Neutrophil (primary cell): ENCODE measurements at regions not wholly inside any gene's neighbourhood (a gene's known extent, or its start where the extent isn't known, plus 50 kb on each side); places are given as distances from the start of the nearest gene placed in this dataset.
"Not testable (repeated sequence)": the region's sequence is repeated elsewhere in the genome, so short reads cannot be mapped to it uniquely, and the experiment has no call there.

Experiments used
- H3K27ac ChIP-seq: fragments of 200-600 bp; sonication (generic); 2 replicates; pipeline ENCODE4 v1.5.1; 2016; ENCODE audit warnings: mild to moderate bottlenecking, moderate library complexity
- H3K27me3 ChIP-seq: fragments of 200-600 bp; sonication (generic); 2 replicates; pipeline ENCODE4 v1.6.0; 2016; ENCODE audit warnings: mild to moderate bottlenecking
- H3K36me3 ChIP-seq: fragments of 200-600 bp; sonication (generic); 2 replicates; pipeline ENCODE4 v1.5.1; 2017
- H3K4me1 ChIP-seq, 2 experiments: fragments of 200-600 bp in 1 of 2; sonication (generic) in 1 of 2; 1 replicate in 1 of 2; 2 replicates in 1 of 2; pipeline versions ENCODE4 v1.5.1 to v1.6.1; 2013 to 2016; ENCODE audit warnings: low read depth in 1 of 2, low read length in 1 of 2, mild to moderate bottlenecking in 1 of 2, moderate library complexity in 1 of 2; ENCODE audit not compliant: control insufficient read depth in 1 of 2, insufficient read depth in 1 of 2
- H3K4me3 ChIP-seq, 2 experiments: fragments of 200-600 bp in 1 of 2; sonication (generic) in 1 of 2; 1 replicate in 1 of 2; 2 replicates in 1 of 2; pipeline ENCODE4 v1.5.1; 2013 to 2016; ENCODE audit warnings: low read depth in 1 of 2, low read length in 1 of 2, mild to moderate bottlenecking in 1 of 2, moderate library complexity in 1 of 2
- H3K9me3 ChIP-seq: fragments of 200-600 bp; sonication (generic); 2 replicates; pipeline ENCODE4 v1.5.1; 2016
- TF ChIP-seq, protein P1 (sequence below): fragments of 200-600 bp; sonication (generic); IDR thresholded peaks from 2 replicates; pipeline ENCODE4 v1.5.1; 2016; ENCODE audit warnings: antibody characterized with exemption

GRCh38 chr15:25095179-25095578 is 140.4 kb downstream of the SNRPN start:
- TF ChIP-seq, protein P1, sequence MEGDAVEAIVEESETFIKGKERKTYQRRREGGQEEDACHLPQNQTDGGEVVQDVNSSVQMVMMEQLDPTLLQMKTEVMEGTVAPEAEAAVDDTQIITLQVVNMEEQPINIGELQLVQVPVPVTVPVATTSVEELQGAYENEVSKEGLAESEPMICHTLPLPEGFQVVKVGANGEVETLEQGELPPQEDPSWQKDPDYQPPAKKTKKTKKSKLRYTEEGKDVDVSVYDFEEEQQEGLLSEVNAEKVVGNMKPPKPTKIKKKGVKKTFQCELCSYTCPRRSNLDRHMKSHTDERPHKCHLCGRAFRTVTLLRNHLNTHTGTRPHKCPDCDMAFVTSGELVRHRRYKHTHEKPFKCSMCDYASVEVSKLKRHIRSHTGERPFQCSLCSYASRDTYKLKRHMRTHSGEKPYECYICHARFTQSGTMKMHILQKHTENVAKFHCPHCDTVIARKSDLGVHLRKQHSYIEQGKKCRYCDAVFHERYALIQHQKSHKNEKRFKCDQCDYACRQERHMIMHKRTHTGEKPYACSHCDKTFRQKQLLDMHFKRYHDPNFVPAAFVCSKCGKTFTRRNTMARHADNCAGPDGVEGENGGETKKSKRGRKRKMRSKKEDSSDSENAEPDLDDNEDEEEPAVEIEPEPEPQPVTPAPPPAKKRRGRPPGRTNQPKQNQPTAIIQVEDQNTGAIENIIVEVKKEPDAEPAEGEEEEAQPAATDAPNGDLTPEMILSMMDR = no peak
- H3K4me1 ChIP-seq = no peaks in the 10 kb centered on the region
- no peaks in the 10 kb centered on the region for H3K9me3 ChIP-seq
- H3K4me3 ChIP-seq = no peak overlapping the region
- no peak overlapping the region for H3K27ac ChIP-seq
- H3K27me3 ChIP-seq = no peaks in the 10 kb centered on the region
- H3K36me3 ChIP-seq = no peaks in the 10 kb centered on the region

DNA sequence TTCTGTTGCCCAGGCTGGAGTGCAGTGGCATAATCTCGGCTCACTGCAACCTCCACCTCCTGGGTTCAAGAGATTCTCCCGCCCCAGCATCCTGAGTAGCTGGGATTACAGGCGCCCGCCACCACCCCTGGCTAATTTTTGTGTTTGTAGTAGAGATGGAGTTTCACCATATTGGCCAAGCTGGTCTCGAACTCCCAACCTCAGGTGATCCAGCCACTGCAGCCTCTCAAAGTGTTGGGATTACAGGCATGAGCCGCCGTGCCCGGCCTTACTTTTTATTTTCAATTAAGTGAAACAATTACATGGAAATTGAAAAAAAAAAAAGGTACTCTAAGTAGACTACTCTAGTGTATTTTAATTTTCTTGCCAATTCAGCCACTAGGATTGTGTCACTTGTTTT is 145.2 kb downstream of the SNRPN start:
- not testable (repeated sequence) for H3K36me3 ChIP-seq, H3K4me3 ChIP-seq, H3K9me3 ChIP-seq, H3K4me1 ChIP-seq, H3K27me3 ChIP-seq, H3K27ac ChIP-seq

- no peak overlapping the region for H3K27ac ChIP-seq
- H3K36me3 ChIP-seq = no peaks in the 10 kb centered on the region
- H3K27me3 ChIP-seq = no peaks in the 10 kb centered on the region
- TF ChIP-seq, protein P1 = no peak
- H3K4me1 ChIP-seq = no peaks in the 10 kb centered on the region
- peaks cover 3% of the 10 kb centered on the region for H3K9me3 ChIP-seq
- H3K4me3 ChIP-seq = no peak overlapping the region
These were observed 151.4 kb downstream of the SNRPN start for GRCh38 chr15:25106209-25106608.

DNA sequence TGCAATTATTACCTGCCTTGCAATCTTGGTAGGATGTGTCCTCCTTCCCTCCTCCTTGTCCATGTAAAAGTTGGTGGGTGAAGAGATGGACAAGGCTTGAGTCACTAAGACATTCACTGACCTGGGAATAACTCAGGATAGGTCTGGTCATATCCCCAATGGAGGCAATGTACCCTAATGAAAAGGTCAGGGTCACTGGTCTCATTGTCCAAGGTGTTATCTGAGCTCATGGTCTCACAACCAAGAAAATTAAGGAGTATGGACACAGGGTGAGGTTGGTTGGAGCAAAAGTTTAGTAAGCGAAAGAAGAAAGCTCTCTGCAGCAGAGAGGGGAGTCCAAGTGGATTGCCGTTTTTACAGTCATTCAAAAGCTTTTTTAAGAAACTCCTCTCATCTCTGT is 179.0 kb downstream of the SNRPN start:
- TF ChIP-seq, protein P1 = no peak
- no peak overlapping the region for H3K4me3 ChIP-seq
- H3K27ac ChIP-seq = no peak overlapping the region
- H3K9me3 ChIP-seq = no peaks in the 10 kb centered on the region
- no peaks in the 10 kb centered on the region for H3K27me3 ChIP-seq
- no peaks in the 10 kb centered on the region for H3K4me1 ChIP-seq
- no peaks in the 10 kb centered on the region for H3K36me3 ChIP-seq

DNA sequence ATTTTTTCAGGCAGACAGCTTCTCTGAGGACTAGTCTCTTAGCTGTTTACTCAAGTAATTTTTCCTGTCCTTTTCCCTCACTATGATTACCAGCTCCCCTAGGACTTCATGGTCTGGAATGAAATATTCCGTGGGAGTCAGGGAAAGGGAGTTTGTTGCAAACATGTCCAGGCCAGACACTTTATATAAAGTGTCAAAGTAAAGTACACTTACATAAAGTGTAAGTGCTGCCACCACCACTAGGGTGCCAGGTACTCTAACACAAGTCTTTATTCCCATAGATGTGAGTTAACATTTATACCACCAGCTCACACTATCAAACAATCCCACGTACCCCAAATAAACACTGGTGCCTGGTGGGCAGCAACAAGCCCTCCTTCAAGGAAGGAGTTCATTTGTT is 179.8 kb downstream of the SNRPN start:
- no peak overlapping the region for H3K27ac ChIP-seq
- H3K4me3 ChIP-seq = no peak overlapping the region
- no peaks in the 10 kb centered on the region for H3K36me3 ChIP-seq
- TF ChIP-seq, protein P1 = no peak
- H3K27me3 ChIP-seq = no peaks in the 10 kb centered on the region
- H3K4me1 ChIP-seq = no peaks in the 10 kb centered on the region
- H3K9me3 ChIP-seq = no peaks in the 10 kb centered on the region

DNA sequence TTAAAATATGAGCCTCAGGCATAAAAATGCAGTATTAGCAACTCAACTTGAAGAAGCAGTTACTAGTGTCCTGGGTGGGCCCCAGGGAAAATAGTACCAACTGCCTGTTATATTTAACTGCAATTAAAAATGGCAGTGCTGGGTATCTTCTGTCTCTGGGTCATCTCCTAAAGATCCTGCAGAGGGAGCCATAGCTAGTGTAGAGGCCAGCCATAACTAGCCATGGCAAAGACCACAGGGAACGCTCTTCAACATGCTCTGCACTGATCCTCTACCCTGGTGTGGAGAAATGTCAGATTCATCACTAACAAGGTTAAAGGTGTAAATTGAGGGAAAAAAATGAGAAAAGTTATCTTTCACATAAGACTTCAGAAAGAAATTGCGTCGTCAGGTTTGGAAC is 181.3 kb downstream of the SNRPN start:
- H3K4me3 ChIP-seq = no peak overlapping the region
- TF ChIP-seq, protein P1 = no peak
- no peaks in the 10 kb centered on the region for H3K9me3 ChIP-seq

More for the DNA sequence above, 181.3 kb downstream of the SNRPN start:
- Histone ChIP-seq H3K4me1 (no peaks in the 10 kb centered on the region), H3K27ac (no peak overlapping the region), H3K27me3 (no peaks in the 10 kb centered on the region), H3K36me3 (no peaks in the 10 kb centered on the region)
